NCI-H1105 treated with DMSO at 0.1 percent for 48 hours (cell line): ENCODE measurements at regions not wholly inside any gene's neighbourhood (a gene's known extent, or its start where the extent isn't known, plus 50 kb on each side); places are given as distances from the start of the nearest gene placed in this dataset.

ENCODE experiments used
- DNase-seq: peaks from one replicate; lab custom pipeline; 2025; lab: John Stamatoyannopoulos, UW

DNA sequence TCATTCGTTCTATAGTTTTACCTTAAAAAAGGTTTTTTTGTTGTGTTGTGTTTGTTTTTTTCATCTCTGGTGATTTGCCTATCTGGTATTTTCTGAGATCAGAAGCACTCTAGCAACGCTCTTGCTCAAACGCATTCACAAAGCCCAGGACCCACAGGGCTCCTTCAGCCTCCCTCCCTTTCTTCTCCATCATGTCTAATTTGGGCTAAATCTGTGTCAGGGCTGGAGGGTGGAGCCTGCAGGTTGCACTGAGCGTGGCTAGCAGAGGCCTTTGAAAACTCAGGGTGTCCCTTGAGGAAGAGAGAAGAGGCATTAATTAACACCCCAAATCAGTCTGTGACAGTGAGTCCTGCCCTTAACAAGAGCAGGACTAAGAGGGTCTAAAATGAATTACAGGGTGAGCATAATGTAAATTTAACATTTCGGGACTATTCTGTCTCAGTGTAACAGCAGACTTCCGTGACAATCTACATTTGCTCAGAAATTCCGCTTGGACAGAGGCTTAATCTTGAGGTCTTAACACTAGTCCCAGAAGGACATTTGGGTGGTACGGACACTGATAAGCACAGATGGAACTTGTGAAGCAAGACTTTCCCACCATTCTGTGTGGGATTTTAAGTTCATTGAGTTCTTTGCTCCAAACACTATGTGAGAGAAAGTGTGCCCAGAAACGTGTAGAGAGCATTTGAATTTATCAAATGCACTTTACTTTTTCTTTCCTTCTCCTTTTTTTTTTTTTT is 174.4 kb upstream of the APCDD1 start:
- no peak for DNase-seq

- DNase-seq: no peak
Observed at GRCh38 chr18:10284540-10285282, 169.7 kb upstream of the APCDD1 start.

DNA sequence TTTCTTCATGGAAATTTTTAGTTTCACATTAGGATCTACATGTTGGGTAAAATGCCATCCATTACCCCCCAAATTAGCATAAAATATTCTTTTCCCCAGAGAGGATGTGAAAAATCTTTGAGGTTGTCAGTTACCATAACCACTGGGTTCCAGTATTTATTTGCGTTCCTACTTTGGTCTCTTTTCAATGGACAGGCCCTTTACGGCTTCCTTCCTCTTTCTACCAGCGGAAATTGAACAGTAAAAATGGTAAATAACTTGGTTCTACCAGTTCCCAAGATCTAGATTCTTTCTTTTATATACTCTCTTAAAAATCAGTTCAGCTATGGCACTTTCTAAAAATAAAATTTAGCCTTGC is 169.2 kb upstream of the APCDD1 start:
- no peak for DNase-seq

DNA sequence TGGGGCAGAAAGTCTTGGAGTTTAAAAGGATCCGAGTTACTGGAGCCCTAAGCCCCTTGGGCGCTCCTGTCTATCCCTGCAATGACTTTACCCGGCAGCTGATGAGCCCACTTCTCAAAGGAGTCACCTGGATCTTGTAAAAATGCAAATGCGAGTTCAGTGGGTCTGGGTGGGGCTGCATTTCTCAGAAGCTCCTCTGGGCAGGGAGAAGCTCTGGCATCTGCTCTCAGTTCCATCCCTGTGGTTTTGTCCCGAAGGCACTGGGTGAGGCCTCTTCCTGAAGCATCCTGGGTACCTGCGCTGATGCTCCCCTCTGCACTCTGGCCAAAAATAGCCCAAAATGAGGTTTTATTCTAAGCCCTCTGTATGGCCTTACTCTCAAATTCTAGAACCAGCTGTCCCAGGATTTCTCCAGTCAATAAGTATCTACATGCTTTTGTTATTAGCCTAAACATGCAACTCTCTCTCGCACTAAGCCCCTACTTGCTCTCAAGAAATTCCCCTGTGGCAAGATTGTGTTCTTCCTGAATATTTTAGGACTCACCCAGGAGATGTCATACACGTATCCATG is 167.8 kb upstream of the APCDD1 start:
- no peak for DNase-seq

DNA sequence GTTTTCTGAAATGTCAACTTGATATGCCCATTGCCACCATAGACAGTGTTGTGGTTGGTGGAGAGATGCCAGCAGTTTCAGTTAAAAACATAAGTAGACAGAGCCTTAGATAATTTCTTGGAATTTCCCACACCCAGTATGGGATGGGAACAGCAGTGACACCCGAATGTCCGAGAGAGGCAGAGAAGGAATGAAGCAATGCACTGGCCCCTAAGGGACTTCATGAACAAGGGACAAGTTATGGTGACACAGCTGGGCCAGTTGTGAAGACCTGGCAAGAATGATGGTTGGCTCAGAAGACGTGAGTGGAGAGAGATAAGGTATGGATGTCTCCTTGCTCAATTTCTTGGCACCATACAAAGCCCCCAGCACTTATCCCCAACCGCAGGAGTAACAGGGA is 165.2 kb upstream of the APCDD1 start:
- no peak for DNase-seq

GRCh38 chr18:10289951-10290637 is 164.3 kb upstream of the APCDD1 start:
- DNase-seq: no peak

DNA sequence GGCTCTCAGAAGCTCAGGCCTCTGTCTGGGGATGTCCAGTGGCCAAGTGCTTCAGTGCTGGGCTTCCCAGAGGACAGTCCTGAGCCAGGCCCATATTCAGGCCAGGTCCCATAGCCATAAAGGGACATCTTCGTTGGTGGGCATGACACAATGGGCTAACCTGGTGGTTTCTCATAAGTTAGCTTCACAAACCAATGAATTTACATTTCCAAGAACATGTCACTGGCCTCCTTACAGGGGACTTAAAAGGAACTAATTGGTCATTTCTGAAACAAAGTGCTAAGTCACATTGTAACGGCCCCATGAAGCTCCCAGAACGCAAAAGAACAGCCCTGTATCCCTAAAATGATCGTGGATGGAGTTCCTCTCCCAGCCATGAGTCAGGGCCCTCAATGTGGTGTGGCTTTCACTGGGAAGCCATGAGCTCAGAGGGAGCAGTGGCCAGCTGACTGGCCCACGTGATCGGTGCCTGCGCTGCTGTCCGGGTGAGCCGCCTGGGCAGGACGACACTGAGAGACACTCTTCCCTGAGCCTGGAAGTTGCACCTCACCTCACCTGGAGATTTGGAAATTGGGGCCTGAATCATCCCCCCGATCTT is 163.7 kb upstream of the APCDD1 start:
- no peak for DNase-seq

GRCh38 chr18:10291568-10291981 is 162.9 kb upstream of the APCDD1 start:
- DNase-seq: no peak

- no peak for DNase-seq
Observed at GRCh38 chr18:10293966-10294365, 160.5 kb upstream of the APCDD1 start.

GRCh38 chr18:10295751-10296150 is 158.7 kb upstream of the APCDD1 start:
- no peak for DNase-seq

DNA sequence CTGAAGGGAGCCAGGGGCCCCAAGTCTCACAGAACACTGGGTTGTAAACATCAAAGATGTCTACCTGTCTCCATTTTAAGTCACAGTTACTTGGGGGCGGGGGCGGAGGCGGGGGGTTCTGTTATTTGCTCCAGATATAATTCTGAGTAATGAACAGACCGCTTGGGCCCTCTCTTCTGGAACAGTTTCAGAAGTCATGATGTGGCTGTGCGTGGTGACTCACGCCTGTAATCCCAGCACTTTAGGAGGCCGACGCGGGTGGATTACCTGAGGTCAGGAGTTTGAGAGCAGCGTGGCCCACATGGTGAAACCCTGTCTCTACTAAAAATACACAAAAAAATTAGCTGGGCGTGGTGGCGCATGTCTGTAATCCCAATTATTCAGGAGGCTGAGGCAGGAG is 157.9 kb upstream of the APCDD1 start:
- DNase-seq: no peak

GRCh38 chr18:10297086-10297485 is 157.3 kb upstream of the APCDD1 start:
- no peak for DNase-seq

DNA sequence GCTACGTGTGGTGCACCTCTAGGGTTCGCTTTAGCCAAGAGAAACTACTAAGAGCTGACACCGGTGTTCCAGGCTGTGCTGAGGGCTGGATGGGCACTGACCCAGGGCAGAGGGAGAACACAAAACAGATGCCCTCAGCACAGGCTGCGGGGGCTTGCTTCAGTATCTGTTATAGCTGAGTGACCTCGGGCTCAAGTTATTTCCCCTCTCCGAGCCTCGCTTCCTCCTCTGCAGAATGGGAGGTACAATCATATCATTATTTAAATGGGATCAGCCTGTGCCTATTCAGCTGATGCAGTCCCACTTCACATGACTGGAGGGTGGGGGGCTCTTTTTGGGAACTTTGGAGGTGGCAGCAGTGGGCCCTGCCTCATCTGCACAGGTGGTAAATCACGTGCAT is 156.1 kb upstream of the APCDD1 start:
- DNase-seq: no peak

DNA sequence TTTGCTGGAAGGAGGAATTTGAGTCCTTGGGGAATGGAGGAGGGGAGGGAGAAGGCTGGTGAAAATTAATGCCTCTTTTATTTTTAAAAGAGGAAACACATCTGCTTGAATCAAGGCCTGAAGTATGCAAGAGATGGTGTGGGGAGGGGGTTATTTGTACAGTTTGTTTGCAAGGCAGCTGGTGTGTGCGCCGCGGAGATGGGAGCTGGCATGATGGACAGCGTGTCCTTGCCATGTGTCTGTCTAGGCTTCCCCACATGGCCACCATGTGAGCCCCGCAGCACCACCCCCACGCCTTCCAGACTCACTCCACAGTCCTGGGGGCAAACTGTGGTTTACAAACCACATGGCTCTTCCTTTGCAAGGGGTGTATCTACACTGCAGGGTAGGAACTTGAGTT is 154.8 kb upstream of the APCDD1 start:
- DNase-seq: no peak

GRCh38 chr18:10300739-10301138 is 153.7 kb upstream of the APCDD1 start:
- DNase-seq: no peak

- no peak for DNase-seq
Observed at GRCh38 chr18:10301831-10302483, 152.5 kb upstream of the APCDD1 start.

- DNase-seq: no peak
Observed at GRCh38 chr18:10303171-10303570, 151.3 kb upstream of the APCDD1 start.

- DNase-seq: no peak
Observed at GRCh38 chr18:10304853-10305252, 149.6 kb upstream of the APCDD1 start.

DNA sequence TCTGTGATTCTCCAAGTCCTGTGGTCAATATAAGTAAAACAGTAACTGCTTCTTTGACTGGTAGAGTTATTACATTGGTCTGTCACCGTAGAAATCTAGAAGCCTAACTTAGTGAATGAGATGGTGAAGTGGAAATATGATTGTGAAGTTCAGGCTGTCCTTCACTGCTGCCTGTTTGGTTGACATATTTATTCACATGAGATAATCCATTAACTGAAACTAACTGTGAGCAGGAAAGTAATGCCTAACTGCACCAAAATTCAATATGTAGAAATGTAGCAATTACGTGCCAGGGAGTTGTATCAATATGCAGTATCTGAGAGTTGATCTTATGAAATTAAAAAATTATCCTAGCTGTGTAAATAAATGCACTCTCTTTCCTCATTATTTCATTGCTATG is 147.7 kb upstream of the APCDD1 start:
- DNase-seq: no peak

GRCh38 chr18:10308154-10308553 is 146.3 kb upstream of the APCDD1 start:
- no peak for DNase-seq

DNA sequence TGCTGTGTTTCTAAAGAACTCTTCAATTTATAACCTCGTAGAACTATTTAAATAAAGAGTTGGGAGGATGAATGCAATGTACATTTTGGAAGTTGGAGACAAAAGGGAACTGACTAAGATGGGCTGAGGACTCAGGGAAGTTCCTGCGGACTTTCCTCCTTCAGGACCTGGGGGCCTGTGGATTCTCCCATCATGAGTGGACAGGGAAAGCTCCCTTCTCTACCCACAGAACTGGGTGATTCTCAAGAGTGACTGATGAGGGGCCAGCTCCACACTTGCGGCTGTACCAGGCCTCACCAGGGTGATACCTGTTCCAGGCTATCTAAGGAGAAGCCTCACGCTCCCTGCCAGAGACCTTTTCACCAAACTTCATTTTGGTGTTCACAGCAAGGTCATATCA is 143.8 kb upstream of the APCDD1 start:
- no peak for DNase-seq
